Tibial nerve (tissue), 4 donors: ENCODE measurements at regions not wholly inside any gene's neighbourhood (a gene's known extent, or its start where the extent isn't known, plus 50 kb on each side); places are given as distances from the start of the nearest gene placed in this dataset.

Experiments
- CTCF ChIP-seq, 5 experiments: fragments of 200-600 bp in 3 of 5; fragments of 450-650 bp in 2 of 5; sonication (generic) in 3 of 5; IDR thresholded peaks; one replicate each; pipeline ENCODE4 v1.5.1; 2016 to 2019; ENCODE audit warnings: antibody characterized with exemption in 5 of 5, mild to moderate bottlenecking in 3 of 5, moderate library complexity in 2 of 5
- EP300 ChIP-seq, 2 donors: sonication (generic); formaldehyde crosslinking; IDR thresholded peaks; one replicate each; pipeline ENCODE4 v1.6.1; 2017; ENCODE audit warnings: antibody characterized with exemption in 2 of 2, mild to moderate bottlenecking in 1 of 2
- POLR2A ChIP-seq, 2 donors: fragments of 450-650 bp; IDR thresholded peaks; one replicate each; pipeline ENCODE4 v1.6.1; 2017; ENCODE audit warnings: antibody characterized with exemption in 2 of 2, mild to moderate bottlenecking in 2 of 2, moderate library complexity in 2 of 2

GRCh38 chr3:177658354-177658753, 461.1 kb upstream of the TBL1XR1 start:
- TF ChIP-seq CTCF (IDR thresholded peaks at IDR 0.05) (no peak), POLR2A (IDR thresholded peaks at IDR 0.05) (no peak), EP300 (IDR thresholded peaks at IDR 0.05) (no peak)
